GM21529 (cell line): ENCODE measurements at regions not wholly inside any gene's neighbourhood (a gene's known extent, or its start where the extent isn't known, plus 50 kb on each side); places are given as distances from the start of the nearest gene placed in this dataset.

Source experiments
- ATAC-seq: cut with Tn5 transposase; IDR thresholded peaks from one replicate; pipeline ENCODE4 v1.9.1; 2021; ENCODE audit not compliant: unreplicated experiment

GRCh38 chr16:17691106-17691898 is 220.5 kb upstream of the XYLT1 start:
- ATAC-seq: no peak

GRCh38 chr16:17685447-17685846 is 214.7 kb upstream of the XYLT1 start:
- no peak for ATAC-seq

- no peak for ATAC-seq
These were observed 212.5 kb upstream of the XYLT1 start for GRCh38 chr16:17683281-17683680.

- no peak for ATAC-seq
These were observed 205.4 kb upstream of the XYLT1 start for GRCh38 chr16:17676171-17676570.

GRCh38 chr16:17668386-17668785 is 197.6 kb upstream of the XYLT1 start:
- ATAC-seq: no peak

GRCh38 chr16:17666293-17666692 is 195.5 kb upstream of the XYLT1 start:
- ATAC-seq: no peak

GRCh38 chr16:17658881-17659280 is 188.1 kb upstream of the XYLT1 start:
- ATAC-seq: no peak

- no peak for ATAC-seq
These were observed 186.3 kb upstream of the XYLT1 start for GRCh38 chr16:17657045-17657444.

GRCh38 chr16:17654571-17654970 is 183.8 kb upstream of the XYLT1 start:
- ATAC-seq: no peak

GRCh38 chr16:17654142-17654541 is 183.4 kb upstream of the XYLT1 start:
- ATAC-seq: no peak

GRCh38 chr16:17647879-17648872 is 177.4 kb upstream of the XYLT1 start:
- ATAC-seq: no peak

- no peak for ATAC-seq
These were observed 173.2 kb upstream of the XYLT1 start for GRCh38 chr16:17643935-17644334.

- ATAC-seq: no peak
These were observed 171.2 kb upstream of the XYLT1 start for GRCh38 chr16:17641990-17642389.

GRCh38 chr16:17638134-17638533 is 167.4 kb upstream of the XYLT1 start:
- ATAC-seq: no peak

- no peak for ATAC-seq
These were observed 164.4 kb upstream of the XYLT1 start for GRCh38 chr16:17635183-17635582.

GRCh38 chr16:17633181-17633951 is 162.6 kb upstream of the XYLT1 start:
- no peak for ATAC-seq

- no peak for ATAC-seq
These were observed 161.9 kb upstream of the XYLT1 start for GRCh38 chr16:17632667-17633066.

- ATAC-seq: no peak
These were observed 159.2 kb upstream of the XYLT1 start for GRCh38 chr16:17629936-17630335.

GRCh38 chr16:17628983-17629382 is 158.2 kb upstream of the XYLT1 start:
- ATAC-seq: no peak

GRCh38 chr16:17622366-17622765 is 151.6 kb upstream of the XYLT1 start:
- no peak for ATAC-seq

GRCh38 chr16:17619261-17619660 is 148.5 kb upstream of the XYLT1 start:
- ATAC-seq: no peak
